HG03442 (cell line): ENCODE measurements at regions not wholly inside any gene's neighbourhood (a gene's known extent, or its start where the extent isn't known, plus 50 kb on each side); places are given as distances from the start of the nearest gene placed in this dataset.
"Not testable (repeated sequence)": the region's sequence is repeated elsewhere in the genome, so short reads cannot be mapped to it uniquely, and the experiment has no call there.

Experiments
- ATAC-seq: cut with Tn5 transposase; IDR thresholded peaks from one replicate; pipeline ENCODE4 v1.9.1; 2021; ENCODE audit warnings: mild to moderate bottlenecking, moderate library complexity; ENCODE audit not compliant: unreplicated experiment

DNA sequence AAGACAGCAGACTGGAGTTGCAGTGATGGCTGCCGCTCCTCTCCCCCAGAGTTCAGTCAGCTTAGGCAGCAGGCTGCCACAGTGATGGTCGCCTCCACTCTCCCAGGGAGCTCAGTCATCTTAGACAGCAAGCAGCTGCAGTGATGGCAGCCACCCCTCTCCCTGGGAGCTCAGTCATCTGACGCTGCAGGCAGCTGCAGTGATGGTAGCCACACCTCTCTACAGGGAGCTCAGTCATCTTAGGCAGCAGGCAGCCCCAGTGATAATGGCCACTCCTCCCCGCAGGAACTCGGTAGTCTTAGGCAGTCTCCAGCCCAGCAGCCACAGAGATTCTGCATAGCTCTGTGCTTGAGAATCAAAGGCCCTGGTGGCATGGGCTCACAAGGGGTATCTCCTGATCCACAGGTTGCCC, 582.7 kb downstream of the DTWD2 start:
- no peak for ATAC-seq

- ATAC-seq = no peak
Measured at GRCh38 chr5:118397236-118397635, 591.1 kb downstream of the DTWD2 start.

DNA sequence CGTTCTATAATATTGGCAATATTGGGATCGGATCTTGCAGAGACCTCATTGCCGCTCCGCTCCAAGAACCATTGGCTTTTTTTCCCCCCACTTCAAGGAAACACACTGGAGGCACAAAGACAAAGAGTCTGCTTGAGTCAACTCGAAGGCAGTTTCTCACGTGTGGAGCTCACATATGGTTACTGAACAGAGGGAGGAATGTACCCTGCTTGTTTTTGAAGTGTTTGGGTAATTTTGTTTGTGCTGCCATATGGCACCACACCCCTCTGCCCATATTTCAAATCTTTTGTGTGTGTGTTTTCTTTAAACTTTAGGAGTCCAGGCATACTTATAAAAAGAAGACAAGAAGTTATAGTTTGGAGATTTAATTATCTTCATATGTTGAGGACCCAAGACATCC, 595.9 kb downstream of the DTWD2 start:
- ATAC-seq = no peak

DNA sequence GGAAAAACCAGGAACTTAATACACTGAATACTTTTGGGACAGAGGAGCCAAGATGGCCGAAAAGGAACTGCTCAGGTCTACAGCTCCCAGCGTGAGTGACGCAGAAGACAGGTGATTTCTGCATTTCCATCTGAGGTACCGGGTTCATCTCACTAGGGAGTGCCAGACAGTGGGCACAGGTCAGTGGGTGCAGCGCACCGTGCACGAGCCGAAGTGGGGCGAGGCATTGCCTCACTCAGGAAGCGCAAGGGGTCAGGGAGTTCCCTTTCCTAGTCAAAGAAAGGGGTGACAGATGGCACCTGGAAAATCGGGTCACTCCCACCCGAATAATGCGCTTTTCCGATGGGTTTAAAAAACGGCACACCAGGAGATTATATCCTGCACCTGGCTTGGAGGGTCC, 605.4 kb downstream of the DTWD2 start:
- ATAC-seq = not testable (repeated sequence)

DNA sequence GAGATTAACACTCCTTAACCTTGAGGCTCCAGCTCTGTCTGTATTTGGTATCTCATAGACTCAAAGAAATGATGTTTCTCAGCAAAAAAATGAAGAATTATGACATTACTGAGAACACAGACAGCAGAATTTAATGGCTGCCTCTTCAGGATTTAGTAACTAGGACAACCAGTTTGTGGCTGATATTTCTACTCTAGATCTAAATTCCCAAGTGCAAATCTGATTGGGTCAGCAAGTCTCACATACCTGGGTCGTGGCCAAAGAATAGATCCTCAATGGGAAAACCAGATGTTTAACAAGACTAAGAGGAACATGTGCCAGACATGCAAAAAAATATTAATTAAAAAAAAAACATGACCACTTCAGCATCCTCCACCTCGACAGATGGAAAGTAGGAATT, 608.9 kb downstream of the DTWD2 start:
- no peak for ATAC-seq

GRCh38 chr5:118378959-118379358, 609.4 kb downstream of the DTWD2 start:
- ATAC-seq = no peak

GRCh38 chr5:118377420-118377819, 610.9 kb downstream of the DTWD2 start:
- ATAC-seq = no peak

- no peak for ATAC-seq
Measured at GRCh38 chr5:118371973-118372831, 616.1 kb downstream of the DTWD2 start.

GRCh38 chr5:118366429-118366828, 621.9 kb downstream of the DTWD2 start:
- no peak for ATAC-seq

GRCh38 chr5:118365718-118366117, 622.6 kb downstream of the DTWD2 start:
- no peak for ATAC-seq

GRCh38 chr5:118354797-118355196, 633.5 kb downstream of the DTWD2 start:
- ATAC-seq = no peak

DNA sequence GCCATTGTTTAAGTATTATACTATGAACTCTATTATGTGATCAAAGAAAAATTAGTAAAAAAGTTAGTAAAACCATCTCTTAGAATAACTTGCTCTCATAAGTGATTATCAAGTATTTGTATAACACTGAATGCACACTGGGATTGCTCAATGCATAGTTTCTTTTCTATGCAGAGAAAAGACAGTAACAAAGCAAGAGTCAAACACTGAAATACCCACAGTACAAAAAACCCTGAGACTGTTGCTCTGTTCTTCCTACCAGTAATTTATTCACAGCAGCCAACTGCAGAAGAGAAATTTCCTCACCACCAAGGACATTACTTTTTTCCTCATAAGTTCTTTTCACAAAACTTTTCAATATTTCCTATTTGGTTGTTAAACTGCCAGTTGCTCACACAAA, 634.4 kb downstream of the DTWD2 start:
- ATAC-seq = no peak

DNA sequence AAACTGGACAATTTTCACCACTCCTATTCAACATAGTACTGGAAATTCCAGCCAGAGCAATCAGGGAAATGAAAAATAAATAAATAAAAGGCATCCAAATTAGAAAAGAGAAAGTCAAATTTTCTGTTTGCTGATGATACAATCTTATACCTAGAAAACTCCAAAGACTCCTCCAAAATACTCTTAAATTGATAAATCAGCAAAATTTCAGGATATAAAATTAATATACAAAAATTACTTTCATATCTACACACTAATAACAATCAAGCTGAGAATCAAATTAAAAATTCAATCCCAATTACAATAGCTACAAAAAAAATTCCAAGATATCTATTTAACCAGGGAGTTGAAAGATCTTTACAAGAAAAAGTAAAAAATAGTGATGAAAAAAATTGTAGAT, 651.9 kb downstream of the DTWD2 start:
- no peak for ATAC-seq

- no peak for ATAC-seq
Measured at GRCh38 chr5:118327389-118327788, 661.0 kb downstream of the DTWD2 start.

DNA sequence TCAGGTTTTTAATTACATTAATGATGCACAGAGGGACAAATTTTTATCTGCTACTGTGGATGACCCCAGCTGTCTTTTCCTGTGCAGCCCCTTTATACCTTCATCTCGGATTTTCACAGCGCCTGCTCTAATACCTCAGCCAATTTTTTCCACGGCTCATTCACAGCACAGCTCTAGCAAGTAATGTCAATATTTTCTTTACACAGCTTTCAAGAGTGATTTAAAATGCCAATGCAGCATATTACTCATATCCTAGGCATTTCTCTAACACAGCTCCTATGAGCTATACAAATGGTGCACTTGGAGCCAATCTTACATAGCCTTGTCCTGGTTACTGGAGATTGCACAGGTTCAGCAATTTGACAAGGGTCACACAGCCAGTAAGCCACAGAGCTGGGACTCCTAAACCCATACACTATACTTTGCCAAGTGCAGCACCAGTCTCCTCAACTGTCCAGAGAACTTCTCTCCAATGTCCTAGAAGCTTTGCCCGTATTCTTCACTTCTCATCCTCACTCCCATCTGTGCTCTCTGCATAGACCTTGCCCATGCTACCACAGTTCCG, 661.8 kb downstream of the DTWD2 start:
- no peak for ATAC-seq

DNA sequence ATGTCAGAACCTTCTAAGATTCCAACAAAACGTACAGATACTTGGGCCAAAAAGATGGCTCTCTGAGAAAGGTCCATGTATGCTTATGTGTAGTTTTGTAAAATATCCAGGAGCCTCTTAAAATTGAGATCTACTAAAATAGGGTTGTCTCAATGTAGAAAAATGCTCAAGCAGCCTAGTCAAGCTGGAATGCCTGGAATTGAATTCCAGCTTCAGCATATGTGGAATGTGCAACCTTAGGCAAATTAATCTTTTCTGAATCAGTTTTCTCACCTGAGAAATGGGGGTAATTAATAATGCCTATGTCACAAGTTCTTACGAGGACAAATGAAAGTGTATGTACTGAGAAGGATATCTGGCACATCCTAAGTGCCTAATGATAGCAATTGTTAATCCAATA, 662.4 kb downstream of the DTWD2 start:
- ATAC-seq = no peak

GRCh38 chr5:118323723-118324122, 664.6 kb downstream of the DTWD2 start:
- not testable (repeated sequence) for ATAC-seq

- ATAC-seq = no peak
Measured at GRCh38 chr5:118321081-118321480, 667.3 kb downstream of the DTWD2 start.

DNA sequence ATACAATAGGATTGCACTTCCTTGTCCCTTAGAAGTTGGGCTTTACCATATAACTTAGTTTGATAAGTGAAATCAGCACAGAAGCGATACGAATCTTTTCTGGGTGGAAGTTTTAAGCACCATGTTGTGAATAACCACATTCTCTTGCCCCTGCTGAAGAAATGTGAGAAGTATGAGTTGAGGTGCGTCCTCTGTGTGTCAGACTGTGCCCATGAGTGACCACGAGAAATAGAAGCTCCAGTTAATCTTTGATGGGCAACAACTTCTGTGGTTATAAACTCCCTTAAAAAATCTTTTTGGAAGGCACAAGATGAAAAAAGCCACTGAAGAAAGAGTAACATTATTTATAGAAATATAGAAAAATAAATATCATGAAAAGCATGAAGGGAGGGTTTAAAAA, 668.2 kb downstream of the DTWD2 start:
- ATAC-seq = no peak

GRCh38 chr5:118314931-118315330, 673.4 kb downstream of the DTWD2 start:
- no peak for ATAC-seq

DNA sequence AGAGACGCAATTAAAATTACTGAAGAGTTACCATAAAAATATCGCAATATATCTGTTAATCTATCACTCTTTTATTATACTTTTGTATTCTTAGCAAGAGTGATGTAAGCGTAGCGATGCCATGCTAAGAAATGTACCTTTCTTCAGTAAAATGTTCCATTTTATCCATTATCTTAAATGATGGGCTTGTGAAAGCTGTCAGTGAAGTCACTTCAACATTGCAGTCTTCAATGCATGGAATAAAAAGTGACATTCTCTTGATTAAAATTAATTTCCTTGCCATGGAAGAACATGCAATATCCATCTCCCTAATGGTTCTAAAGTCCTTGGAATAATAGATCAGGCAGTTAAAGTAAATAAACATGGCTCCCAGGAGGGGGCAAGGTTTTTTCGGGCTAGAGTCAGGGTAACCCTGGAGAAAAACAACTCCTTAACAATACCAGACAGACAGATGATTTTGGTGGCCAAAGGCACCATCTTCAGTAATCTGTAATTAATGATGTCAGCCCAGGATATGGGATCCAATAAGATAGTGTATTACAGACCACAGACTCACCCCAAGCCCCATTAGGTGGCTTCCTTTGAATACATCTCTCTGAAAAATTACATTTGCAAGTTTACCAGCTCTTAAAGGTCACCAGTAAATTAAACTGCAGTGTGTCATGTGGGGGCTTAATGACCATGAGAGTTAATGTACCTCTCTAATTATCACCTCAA, 677.1 kb downstream of the DTWD2 start:
- ATAC-seq = no peak

DNA sequence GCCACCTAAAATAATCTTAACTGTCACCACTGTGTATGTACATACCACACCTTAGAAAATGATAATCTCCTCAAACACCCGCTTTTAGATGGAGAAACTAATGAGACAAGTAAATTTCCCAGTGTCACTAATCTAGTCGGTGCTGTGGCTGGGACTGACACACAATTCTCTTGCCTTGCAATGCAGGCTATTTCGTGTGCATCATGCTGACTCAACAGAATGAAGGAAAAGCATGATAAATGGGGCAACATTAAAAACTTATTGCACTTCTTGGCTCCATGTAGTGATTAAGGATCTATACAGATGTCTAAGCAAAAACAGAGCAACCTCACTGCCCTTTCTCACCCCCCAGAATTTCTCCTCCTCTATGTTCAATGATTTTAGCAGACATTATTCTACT, 677.9 kb downstream of the DTWD2 start:
- ATAC-seq = no peak
